ENCODE measurements at regions not wholly inside any gene's neighbourhood (a gene's known extent, or its start where the extent isn't known, plus 50 kb on each side); places are given as distances from the start of the nearest gene placed in this dataset.

DNA sequence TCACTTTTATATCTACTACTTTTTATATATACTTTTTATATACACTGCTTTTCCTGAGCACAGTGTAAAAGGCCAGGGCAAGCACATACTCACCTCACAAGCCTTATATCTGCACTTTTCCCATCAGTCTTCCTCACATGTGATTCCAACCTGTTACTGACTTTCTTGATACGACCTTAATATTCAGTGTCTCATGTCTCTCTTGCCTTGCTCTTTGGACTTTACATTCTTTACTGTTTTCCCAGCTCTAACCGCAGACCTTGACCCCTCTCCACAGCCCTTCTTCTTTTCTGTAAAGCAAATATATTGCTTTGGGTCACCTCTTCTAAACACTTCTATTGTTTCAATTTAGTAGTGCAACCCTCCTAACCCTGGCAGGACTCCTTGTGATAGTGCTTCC lies 353.1 kb upstream of the ANO5 start:
- no peak overlapping the region for H3K27ac ChIP-seq (ENCODE audit: insufficient read depth in 1 of 2, low read depth in 1 of 2, low read length in 2 of 2, poor library complexity in 1 of 2, severe bottlenecking in 2 of 2)
- CTCF ChIA-PET = no interaction called here
- no peaks in the 10 kb centered on the region for H3K27me3 ChIP-seq (replicated peaks in 2 of 5; ENCODE audit: control insufficient read depth in 4 of 5, insufficient read depth in 5 of 5, low read length in 4 of 5)
- H3K36me3 ChIP-seq (ENCODE audit: control insufficient read depth in 4 of 4, insufficient read depth in 4 of 4, low read length in 3 of 4) = no peaks in the 10 kb centered on the region
- 100% methylated on average over 1 of the region's 2 CpGs for WGBS (ENCODE audit: insufficient coverage)
- no peak overlapping the region for H3K4me3 ChIP-seq (ENCODE audit: control insufficient read depth in 1 of 7, extremely low read depth in 1 of 7, insufficient read depth in 4 of 7, low read depth in 2 of 7, low read length in 6 of 7)
- POLR2A ChIA-PET = no interaction called here
- no peak for DNase-seq
- H3K9me3 ChIP-seq (ENCODE audit: control extremely low read depth in 1 of 5, control insufficient read depth in 4 of 5, insufficient read depth in 2 of 5, low read depth in 1 of 5, low read length in 4 of 5) = peaks cover 0 to 2% (median 0%) of the 10 kb centered on the region in 5 experiments
- H3K4me1 ChIP-seq (ENCODE audit: control extremely low read depth in 1 of 4, control insufficient read depth in 4 of 4, insufficient read depth in 4 of 4, low read length in 3 of 4) = no peaks in the 10 kb centered on the region

DNA sequence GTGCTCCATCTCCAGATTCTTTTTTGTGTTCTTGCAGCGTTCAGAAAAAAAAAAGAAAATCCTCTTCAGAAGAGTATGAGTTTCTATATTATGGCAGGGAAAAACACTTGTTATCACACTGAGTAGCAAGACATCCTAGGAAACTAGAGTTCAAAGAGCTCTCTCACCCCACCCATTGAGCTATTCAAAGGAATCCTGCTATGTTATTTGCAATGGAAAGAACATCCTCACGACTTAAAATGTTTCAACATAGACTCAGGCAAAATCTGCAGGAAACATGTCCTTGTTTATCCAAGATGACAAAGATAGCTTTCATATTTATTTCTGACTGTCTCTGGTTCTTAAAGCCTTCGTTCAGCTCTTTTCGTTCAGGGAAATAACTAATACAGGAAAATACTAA lies 331.6 kb upstream of the ANO5 start:
- Histone ChIP-seq H3K27ac (ENCODE audit: insufficient read depth in 1 of 2, low read depth in 1 of 2, low read length in 2 of 2, poor library complexity in 1 of 2, severe bottlenecking in 2 of 2) (no peak overlapping the region), H3K36me3 (ENCODE audit: control insufficient read depth in 4 of 4, insufficient read depth in 4 of 4, low read length in 3 of 4) (no peaks in the 10 kb centered on the region), H3K4me1 (ENCODE audit: control extremely low read depth in 1 of 4, control insufficient read depth in 4 of 4, insufficient read depth in 4 of 4, low read length in 3 of 4) (no peaks in the 10 kb centered on the region), H3K4me3 (ENCODE audit: control insufficient read depth in 1 of 7, extremely low read depth in 1 of 7, insufficient read depth in 4 of 7, low read depth in 2 of 7, low read length in 6 of 7) (no peak overlapping the region), H3K9me3 (ENCODE audit: control extremely low read depth in 1 of 5, control insufficient read depth in 4 of 5, insufficient read depth in 2 of 5, low read depth in 1 of 5, low read length in 4 of 5) (no peaks in the 10 kb centered on the region), H3K27me3 (replicated peaks in 2 of 5; ENCODE audit: control insufficient read depth in 4 of 5, insufficient read depth in 5 of 5, low read length in 4 of 5) (no peaks in the 10 kb centered on the region)
- no peak for DNase-seq
- ChIA-PET CTCF (no interaction called here), POLR2A (no interaction called here)
- WGBS (ENCODE audit: insufficient coverage) = 40% methylated on average over 3 of the region's 4 CpGs

DNA sequence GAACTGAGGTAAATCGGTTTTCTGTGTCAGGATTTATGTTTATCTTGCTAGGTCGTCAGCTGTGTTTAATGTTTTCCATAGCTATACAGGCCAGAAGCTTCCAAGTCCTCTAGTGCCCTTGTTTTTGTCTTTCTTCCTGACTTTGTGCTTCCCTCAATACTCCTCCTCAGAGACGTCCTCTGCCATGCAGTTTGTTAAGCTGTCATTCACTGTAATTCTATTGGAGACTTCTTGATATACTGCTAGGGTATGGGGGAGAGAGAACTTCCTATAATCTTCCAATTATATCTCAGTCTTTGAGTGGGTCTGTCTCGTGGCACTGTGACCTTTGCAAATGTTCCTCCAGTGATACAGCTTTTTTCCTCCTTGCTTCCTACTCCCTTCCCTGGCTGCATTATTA lies 327.3 kb upstream of the ANO5 start:
- DNase-seq = no peak
- Histone ChIP-seq H3K4me1 (ENCODE audit: control extremely low read depth in 1 of 4, control insufficient read depth in 4 of 4, insufficient read depth in 4 of 4, low read length in 3 of 4) (no peaks in the 10 kb centered on the region), H3K27ac (ENCODE audit: insufficient read depth in 1 of 2, low read depth in 1 of 2, low read length in 2 of 2, poor library complexity in 1 of 2, severe bottlenecking in 2 of 2) (no peak overlapping the region), H3K36me3 (ENCODE audit: control insufficient read depth in 4 of 4, insufficient read depth in 4 of 4, low read length in 3 of 4) (no peaks in the 10 kb centered on the region), H3K4me3 (ENCODE audit: control insufficient read depth in 1 of 7, extremely low read depth in 1 of 7, insufficient read depth in 4 of 7, low read depth in 2 of 7, low read length in 6 of 7) (no peak overlapping the region), H3K9me3 (ENCODE audit: control extremely low read depth in 1 of 5, control insufficient read depth in 4 of 5, insufficient read depth in 2 of 5, low read depth in 1 of 5, low read length in 4 of 5) (no peaks in the 10 kb centered on the region), H3K27me3 (replicated peaks in 2 of 5; ENCODE audit: control insufficient read depth in 4 of 5, insufficient read depth in 5 of 5, low read length in 4 of 5) (no peaks in the 10 kb centered on the region)
- WGBS (ENCODE audit: insufficient coverage) = 97% methylated on average over 3 of the region's 4 CpGs
- POLR2A ChIA-PET = no interaction called here
- CTCF ChIA-PET = no interaction called here

DNA sequence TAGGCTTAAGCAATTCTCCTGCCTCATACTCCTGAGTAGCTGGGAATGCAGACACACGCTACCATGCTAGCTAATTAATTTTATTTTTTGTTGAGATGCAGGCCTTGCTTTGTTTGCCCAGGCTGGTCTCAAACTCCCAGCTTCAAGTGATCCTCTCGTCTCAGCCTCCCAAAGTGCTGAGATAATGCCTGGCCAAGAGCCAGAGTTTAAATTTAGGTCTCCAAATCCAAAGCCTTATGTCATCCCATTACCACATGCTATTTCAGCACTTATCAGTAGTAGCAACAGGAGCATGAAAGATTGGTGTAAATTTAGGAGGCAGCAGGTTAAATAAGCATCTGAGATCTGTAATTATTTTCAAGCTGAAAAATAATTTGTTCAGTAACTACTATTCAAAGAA lies 326.1 kb upstream of the ANO5 start:
- H3K27me3 ChIP-seq (replicated peaks in 2 of 5; ENCODE audit: control insufficient read depth in 4 of 5, insufficient read depth in 5 of 5, low read length in 4 of 5) = no peaks in the 10 kb centered on the region
- no peaks in the 10 kb centered on the region for H3K36me3 ChIP-seq (ENCODE audit: control insufficient read depth in 4 of 4, insufficient read depth in 4 of 4, low read length in 3 of 4)
- no peak overlapping the region for H3K27ac ChIP-seq (ENCODE audit: insufficient read depth in 1 of 2, low read depth in 1 of 2, low read length in 2 of 2, poor library complexity in 1 of 2, severe bottlenecking in 2 of 2)
- DNase-seq = no peak
- no peaks in the 10 kb centered on the region for H3K9me3 ChIP-seq (ENCODE audit: control extremely low read depth in 1 of 5, control insufficient read depth in 4 of 5, insufficient read depth in 2 of 5, low read depth in 1 of 5, low read length in 4 of 5)
- no peak overlapping the region for H3K4me3 ChIP-seq (ENCODE audit: control insufficient read depth in 1 of 7, extremely low read depth in 1 of 7, insufficient read depth in 4 of 7, low read depth in 2 of 7, low read length in 6 of 7)
- CTCF ChIA-PET = no interaction called here
- no peaks in the 10 kb centered on the region for H3K4me1 ChIP-seq (ENCODE audit: control extremely low read depth in 1 of 4, control insufficient read depth in 4 of 4, insufficient read depth in 4 of 4, low read length in 3 of 4)
- WGBS (ENCODE audit: insufficient coverage) = 100% methylated on average over 2 of the region's 2 CpGs
- POLR2A ChIA-PET = no interaction called here

DNA sequence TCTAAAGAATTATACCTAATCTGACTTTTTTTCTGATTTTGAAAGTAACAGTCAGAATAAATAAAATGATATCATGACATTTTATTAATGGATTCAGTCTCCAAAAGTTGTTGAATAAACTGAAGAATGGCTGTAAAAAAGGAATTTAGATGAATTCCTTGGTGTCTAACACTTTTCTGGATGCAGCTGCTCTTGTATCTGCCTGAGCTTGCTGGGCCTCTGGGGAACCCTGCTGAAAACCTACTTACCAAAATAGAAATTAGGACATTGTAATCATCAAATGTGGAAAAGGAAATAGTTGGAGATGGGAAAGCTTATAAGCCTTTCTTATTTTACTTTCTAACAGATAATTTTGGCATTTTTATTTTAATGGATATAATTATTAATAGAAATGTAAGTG lies 315.7 kb upstream of the ANO5 start:
- H3K36me3 ChIP-seq (ENCODE audit: control insufficient read depth in 4 of 4, insufficient read depth in 4 of 4, low read length in 3 of 4) = no peaks in the 10 kb centered on the region
- CTCF ChIA-PET = no interaction called here
- no peak overlapping the region for H3K4me3 ChIP-seq (ENCODE audit: control insufficient read depth in 1 of 7, extremely low read depth in 1 of 7, insufficient read depth in 4 of 7, low read depth in 2 of 7, low read length in 6 of 7)
- POLR2A ChIA-PET = no interaction called here
- no peaks in the 10 kb centered on the region for H3K27me3 ChIP-seq (replicated peaks in 2 of 5; ENCODE audit: control insufficient read depth in 4 of 5, insufficient read depth in 5 of 5, low read length in 4 of 5)
- no peak overlapping the region for H3K27ac ChIP-seq (ENCODE audit: insufficient read depth in 1 of 2, low read depth in 1 of 2, low read length in 2 of 2, poor library complexity in 1 of 2, severe bottlenecking in 2 of 2)
- no peaks in the 10 kb centered on the region for H3K4me1 ChIP-seq (ENCODE audit: control extremely low read depth in 1 of 4, control insufficient read depth in 4 of 4, insufficient read depth in 4 of 4, low read length in 3 of 4)
- DNase-seq = no peak
- H3K9me3 ChIP-seq (ENCODE audit: control extremely low read depth in 1 of 5, control insufficient read depth in 4 of 5, insufficient read depth in 2 of 5, low read depth in 1 of 5, low read length in 4 of 5) = no peaks in the 10 kb centered on the region

DNA sequence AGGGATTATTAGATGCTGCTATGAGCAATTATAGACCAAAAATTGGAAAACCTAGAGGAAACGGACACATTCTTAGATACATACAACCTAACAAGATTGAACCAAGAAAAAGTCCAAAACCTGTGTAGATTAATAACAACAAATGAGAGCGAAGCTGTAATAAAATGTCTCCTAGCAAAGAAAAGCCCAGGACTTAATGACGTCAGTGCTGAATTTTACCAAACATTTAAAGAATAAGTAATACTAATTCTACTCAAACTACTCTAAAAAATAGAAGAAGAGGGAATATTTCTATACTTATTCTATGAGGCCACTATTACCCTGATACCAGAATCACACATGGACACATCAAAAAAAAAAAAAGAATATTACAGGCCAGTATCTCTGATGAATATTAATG lies 309.5 kb upstream of the ANO5 start:
- no peaks in the 10 kb centered on the region for H3K27me3 ChIP-seq (replicated peaks in 2 of 5; ENCODE audit: control insufficient read depth in 4 of 5, insufficient read depth in 5 of 5, low read length in 4 of 5)
- no peaks in the 10 kb centered on the region for H3K4me1 ChIP-seq (ENCODE audit: control extremely low read depth in 1 of 4, control insufficient read depth in 4 of 4, insufficient read depth in 4 of 4, low read length in 3 of 4)
- no peak overlapping the region for H3K4me3 ChIP-seq (ENCODE audit: control insufficient read depth in 1 of 7, extremely low read depth in 1 of 7, insufficient read depth in 4 of 7, low read depth in 2 of 7, low read length in 6 of 7)
- H3K9me3 ChIP-seq (ENCODE audit: control extremely low read depth in 1 of 5, control insufficient read depth in 4 of 5, insufficient read depth in 2 of 5, low read depth in 1 of 5, low read length in 4 of 5) = peaks cover 0 to 2% (median 0%) of the 10 kb centered on the region in 5 experiments
- CTCF ChIA-PET = interaction anchor here (0.9 kb wide), 1 partner anchor 625 kb away, joined by 3 read pairs; no protein-coding TSS in a partner anchor
- H3K27ac ChIP-seq (ENCODE audit: insufficient read depth in 1 of 2, low read depth in 1 of 2, low read length in 2 of 2, poor library complexity in 1 of 2, severe bottlenecking in 2 of 2) = no peak overlapping the region
- WGBS (ENCODE audit: insufficient coverage) = no CpG with 5 or more reads among the region's 3 CpGs
- no peaks in the 10 kb centered on the region for H3K36me3 ChIP-seq (ENCODE audit: control insufficient read depth in 4 of 4, insufficient read depth in 4 of 4, low read length in 3 of 4)
- DNase-seq = no peak
- POLR2A ChIA-PET = interaction anchor here (0.6 kb wide), 1 partner anchor 384 kb away, joined by 3 read pairs; no protein-coding TSS in a partner anchor

DNA sequence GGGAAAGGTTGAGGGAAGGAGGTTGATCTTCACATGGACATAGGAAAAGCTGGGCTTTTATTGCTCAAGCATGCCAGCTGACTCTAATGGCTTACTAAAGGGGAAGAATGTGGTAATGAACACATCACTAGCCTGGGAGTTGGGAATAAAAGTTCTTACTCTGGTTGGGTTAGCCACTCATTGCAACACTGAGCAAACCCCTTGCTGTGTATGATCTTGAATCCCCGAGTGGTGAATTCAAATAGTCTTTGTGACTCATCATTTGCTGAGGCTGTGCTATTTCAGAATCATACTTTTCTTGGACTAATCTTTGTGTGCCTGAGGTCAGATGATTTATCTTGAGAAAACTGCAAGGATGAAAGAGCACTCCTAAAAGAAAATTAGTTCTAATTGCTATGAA lies 304.1 kb upstream of the ANO5 start:
- no peak overlapping the region for H3K27ac ChIP-seq (ENCODE audit: insufficient read depth in 1 of 2, low read depth in 1 of 2, low read length in 2 of 2, poor library complexity in 1 of 2, severe bottlenecking in 2 of 2)
- no peaks in the 10 kb centered on the region for H3K4me1 ChIP-seq (ENCODE audit: control extremely low read depth in 1 of 4, control insufficient read depth in 4 of 4, insufficient read depth in 4 of 4, low read length in 3 of 4)
- H3K36me3 ChIP-seq (ENCODE audit: control insufficient read depth in 4 of 4, insufficient read depth in 4 of 4, low read length in 3 of 4) = no peaks in the 10 kb centered on the region
- peaks cover 0 to 2% (median 0%) of the 10 kb centered on the region in 5 experiments for H3K9me3 ChIP-seq (ENCODE audit: control extremely low read depth in 1 of 5, control insufficient read depth in 4 of 5, insufficient read depth in 2 of 5, low read depth in 1 of 5, low read length in 4 of 5)
- ChIA-PET POLR2A (no interaction called here), CTCF (no interaction called here)
- 91% methylated on average over 1 of the region's 1 CpG for WGBS (ENCODE audit: insufficient coverage)
- no peak overlapping the region for H3K4me3 ChIP-seq (ENCODE audit: control insufficient read depth in 1 of 7, extremely low read depth in 1 of 7, insufficient read depth in 4 of 7, low read depth in 2 of 7, low read length in 6 of 7)
- no peaks in the 10 kb centered on the region for H3K27me3 ChIP-seq (replicated peaks in 2 of 5; ENCODE audit: control insufficient read depth in 4 of 5, insufficient read depth in 5 of 5, low read length in 4 of 5)
- no peak for DNase-seq

Measured in common myeloid progenitor, CD34-positive (primary cell).